SK-N-SH treated with all-trans-retinoic acid at 6 μM for 48 hours (cell line): ENCODE measurements at regions not wholly inside any gene's neighbourhood (a gene's known extent, or its start where the extent isn't known, plus 50 kb on each side); places are given as distances from the start of the nearest gene placed in this dataset.

Source experiments
- ATAC-seq: fragments of 200-7000 bp; cut with Tn5 transposase; 3 replicates; pipeline ENCODE4 v1.9.1; 2020; ENCODE audit warnings: mild to moderate bottlenecking, moderate library complexity
- ARNTL ChIP-seq: fragments of 450-650 bp; formaldehyde crosslinking; IDR thresholded peaks from 2 replicates; pipeline ENCODE4 v1.5.0; 2020; ENCODE audit warnings: low read depth, mild to moderate bottlenecking, moderate library complexity, borderline replicate concordance
- CSDC2 ChIP-seq: fragments of 250-450 bp; sonication (Bioruptor Pico); IDR thresholded peaks from 2 replicates; pipeline ENCODE4 v1.5.0; 2020; ENCODE audit warnings: mild to moderate bottlenecking, moderate library complexity
- ESRRG ChIP-seq: fragments of 250-450 bp; sonication (Bioruptor Pico); IDR thresholded peaks from 2 replicates; pipeline ENCODE4 v1.6.1; 2021; ENCODE audit warnings: mild to moderate bottlenecking
- OSR1 ChIP-seq: fragments of 250-450 bp; sonication (Bioruptor Pico); IDR thresholded peaks from 2 replicates; pipeline ENCODE4 v1.8.0; 2022; ENCODE audit warnings: moderate library complexity, mild to moderate bottlenecking, inconsistent platforms
- PPARA ChIP-seq: fragments of 250-450 bp; sonication (Bioruptor Pico); IDR thresholded peaks from 2 replicates; pipeline ENCODE4 v1.5.0; 2020; ENCODE audit warnings: mild to moderate bottlenecking, borderline replicate concordance
- RARB ChIP-seq: fragments of 250-450 bp; sonication (Bioruptor Pico); IDR thresholded peaks from 2 replicates; pipeline ENCODE4 v1.8.0; 2021; ENCODE audit warnings: mild to moderate bottlenecking, moderate library complexity
- SNAI2 ChIP-seq: fragments of 250-450 bp; sonication (Bioruptor Pico); IDR thresholded peaks from 2 replicates; pipeline ENCODE4 v1.5.0; 2020; ENCODE audit warnings: mild to moderate bottlenecking, moderate library complexity
- TOX ChIP-seq: fragments of 250-450 bp; sonication (Bioruptor Pico); IDR thresholded peaks from 2 replicates; pipeline ENCODE4 v1.8.0; 2021; ENCODE audit warnings: mild to moderate bottlenecking, moderate library complexity, borderline replicate concordance
- ZC3H10 ChIP-seq: fragments of 250-450 bp; sonication (Bioruptor Pico); IDR thresholded peaks from 2 replicates; pipeline ENCODE4 v1.5.1; 2021; ENCODE audit warnings: mild to moderate bottlenecking, moderate library complexity
- ZFP3 ChIP-seq: fragments of 250-450 bp; sonication (Bioruptor Pico); IDR thresholded peaks from 2 replicates; pipeline ENCODE4 v1.5.0; 2020; ENCODE audit warnings: mild to moderate bottlenecking, moderate library complexity
- ZFP30 ChIP-seq: fragments of 450-650 bp; formaldehyde crosslinking; IDR thresholded peaks from 2 replicates; pipeline ENCODE4 v1.5.0; 2022; ENCODE audit warnings: mild to moderate bottlenecking, moderate library complexity
- ZNF565 ChIP-seq: fragments of 450-650 bp; formaldehyde crosslinking; conservative IDR thresholded peaks from 2 replicates; pipeline ENCODE4 v1.5.0; 2020; ENCODE audit warnings: low read depth, mild to moderate bottlenecking, moderate library complexity
- ZNF70 ChIP-seq: fragments of 450-650 bp; formaldehyde crosslinking; IDR thresholded peaks from 2 replicates; pipeline ENCODE4 v1.5.0; 2020; ENCODE audit warnings: mild to moderate bottlenecking, moderate library complexity
- TF ChIP-seq, protein P1 (sequence below): fragments of 250-450 bp; sonication (Bioruptor Pico); IDR thresholded peaks from 2 replicates; pipeline ENCODE4 v1.8.0; 2021; ENCODE audit warnings: low read depth, mild to moderate bottlenecking, moderate library complexity, borderline replicate concordance
- TF ChIP-seq, protein P2 (sequence below): fragments of 250-450 bp; sonication (Bioruptor Pico); IDR thresholded peaks from 2 replicates; pipeline ENCODE4 v1.8.0; 2020; ENCODE audit warnings: mild to moderate bottlenecking, moderate library complexity, borderline replicate concordance
- TF ChIP-seq, protein P3 (sequence below): fragments of 250-450 bp; sonication (Bioruptor Pico); IDR thresholded peaks from 2 replicates; pipeline ENCODE4 v1.5.1; 2020; ENCODE audit warnings: low read depth, mild to moderate bottlenecking, moderate library complexity
- TF ChIP-seq, protein P4 (sequence below): fragments of 250-450 bp; sonication (Bioruptor Pico); IDR thresholded peaks from 2 replicates; pipeline ENCODE4 v1.5.0; 2020; ENCODE audit warnings: mild to moderate bottlenecking, moderate library complexity

DNA sequence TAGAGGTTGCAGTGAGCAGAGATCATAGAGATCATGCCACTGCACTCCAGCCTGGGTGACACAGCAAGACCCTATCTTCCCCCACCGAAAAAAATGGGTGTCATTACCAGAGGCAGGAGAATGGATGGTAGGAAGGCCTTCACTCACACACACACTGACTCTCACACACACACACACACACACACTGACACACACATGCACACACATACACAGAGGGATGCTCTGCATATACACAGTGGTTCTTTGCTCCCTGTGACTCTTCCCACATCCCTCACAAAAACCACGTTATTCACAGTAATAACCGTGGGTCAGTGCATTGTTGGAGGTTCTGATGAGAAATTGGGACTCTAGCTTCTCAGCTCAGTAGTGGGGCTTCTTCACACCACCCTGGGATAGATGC, 300.2 kb upstream of the N4BP1 start (continued):
- TF ChIP-seq, protein P1, sequence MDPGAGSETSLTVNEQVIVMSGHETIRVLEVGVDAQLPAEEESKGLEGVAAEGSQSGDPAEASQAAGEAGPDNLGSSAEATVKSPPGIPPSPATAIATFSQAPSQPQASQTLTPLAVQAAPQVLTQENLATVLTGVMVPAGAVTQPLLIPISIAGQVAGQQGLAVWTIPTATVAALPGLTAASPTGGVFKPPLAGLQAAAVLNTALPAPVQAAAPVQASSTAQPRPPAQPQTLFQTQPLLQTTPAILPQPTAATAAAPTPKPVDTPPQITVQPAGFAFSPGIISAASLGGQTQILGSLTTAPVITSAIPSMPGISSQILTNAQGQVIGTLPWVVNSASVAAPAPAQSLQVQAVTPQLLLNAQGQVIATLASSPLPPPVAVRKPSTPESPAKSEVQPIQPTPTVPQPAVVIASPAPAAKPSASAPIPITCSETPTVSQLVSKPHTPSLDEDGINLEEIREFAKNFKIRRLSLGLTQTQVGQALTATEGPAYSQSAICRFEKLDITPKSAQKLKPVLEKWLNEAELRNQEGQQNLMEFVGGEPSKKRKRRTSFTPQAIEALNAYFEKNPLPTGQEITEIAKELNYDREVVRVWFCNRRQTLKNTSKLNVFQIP (CRISPR knock-in tag): no peak
- TF ChIP-seq PPARA (CRISPR knock-in tag): no peak
- no peak for TF ChIP-seq ZNF70 (CRISPR knock-in tag)
- no peak for TF ChIP-seq ZFP3 (CRISPR knock-in tag)
- no peak for TF ChIP-seq OSR1 (CRISPR knock-in tag)
- TF ChIP-seq RARB (CRISPR knock-in tag): no peak
- no peak for TF ChIP-seq ZC3H10 (CRISPR knock-in tag)
- TF ChIP-seq ZFP30: no peak
- TF ChIP-seq TOX (CRISPR knock-in tag): no peak
- no peak for TF ChIP-seq CSDC2 (CRISPR knock-in tag)
- TF ChIP-seq ZNF565 (CRISPR knock-in tag): no peak

DNA sequence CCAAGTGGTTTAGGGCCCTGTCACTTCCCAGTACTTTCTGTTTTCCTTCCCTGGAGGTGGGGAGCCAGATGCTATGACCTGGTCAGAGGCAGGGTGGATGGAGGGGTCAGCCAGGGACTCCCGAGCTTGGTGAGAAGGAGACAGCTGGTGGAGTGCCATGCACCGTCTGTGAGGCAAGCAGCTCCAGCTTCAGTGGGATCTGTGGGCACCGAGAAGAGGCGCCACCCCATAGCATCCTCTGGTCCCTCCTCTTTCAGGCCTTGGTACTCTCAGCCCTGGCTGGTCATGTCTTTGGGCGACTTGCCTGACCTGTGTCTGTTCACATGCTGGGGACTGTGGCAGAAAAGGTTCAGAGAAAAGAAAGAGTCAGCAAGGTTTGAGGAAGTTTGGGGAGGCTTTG, 299.3 kb upstream of the N4BP1 start:
- TF ChIP-seq, protein P2, sequence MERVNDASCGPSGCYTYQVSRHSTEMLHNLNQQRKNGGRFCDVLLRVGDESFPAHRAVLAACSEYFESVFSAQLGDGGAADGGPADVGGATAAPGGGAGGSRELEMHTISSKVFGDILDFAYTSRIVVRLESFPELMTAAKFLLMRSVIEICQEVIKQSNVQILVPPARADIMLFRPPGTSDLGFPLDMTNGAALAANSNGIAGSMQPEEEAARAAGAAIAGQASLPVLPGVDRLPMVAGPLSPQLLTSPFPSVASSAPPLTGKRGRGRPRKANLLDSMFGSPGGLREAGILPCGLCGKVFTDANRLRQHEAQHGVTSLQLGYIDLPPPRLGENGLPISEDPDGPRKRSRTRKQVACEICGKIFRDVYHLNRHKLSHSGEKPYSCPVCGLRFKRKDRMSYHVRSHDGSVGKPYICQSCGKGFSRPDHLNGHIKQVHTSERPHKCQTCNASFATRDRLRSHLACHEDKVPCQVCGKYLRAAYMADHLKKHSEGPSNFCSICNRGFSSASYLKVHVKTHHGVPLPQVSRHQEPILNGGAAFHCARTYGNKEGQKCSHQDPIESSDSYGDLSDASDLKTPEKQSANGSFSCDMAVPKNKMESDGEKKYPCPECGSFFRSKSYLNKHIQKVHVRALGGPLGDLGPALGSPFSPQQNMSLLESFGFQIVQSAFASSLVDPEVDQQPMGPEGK (CRISPR knock-in tag): no peak
- TF ChIP-seq ZFP3 (CRISPR knock-in tag) (no peak), ZC3H10 (CRISPR knock-in tag) (no peak), SNAI2 (CRISPR knock-in tag) (no peak), ZFP30 (no peak), OSR1 (CRISPR knock-in tag) (no peak), PPARA (CRISPR knock-in tag) (no peak), ESRRG (CRISPR knock-in tag) (no peak)
- TF ChIP-seq, protein P1 (CRISPR knock-in tag): no peak
- TF ChIP-seq, protein P3, sequence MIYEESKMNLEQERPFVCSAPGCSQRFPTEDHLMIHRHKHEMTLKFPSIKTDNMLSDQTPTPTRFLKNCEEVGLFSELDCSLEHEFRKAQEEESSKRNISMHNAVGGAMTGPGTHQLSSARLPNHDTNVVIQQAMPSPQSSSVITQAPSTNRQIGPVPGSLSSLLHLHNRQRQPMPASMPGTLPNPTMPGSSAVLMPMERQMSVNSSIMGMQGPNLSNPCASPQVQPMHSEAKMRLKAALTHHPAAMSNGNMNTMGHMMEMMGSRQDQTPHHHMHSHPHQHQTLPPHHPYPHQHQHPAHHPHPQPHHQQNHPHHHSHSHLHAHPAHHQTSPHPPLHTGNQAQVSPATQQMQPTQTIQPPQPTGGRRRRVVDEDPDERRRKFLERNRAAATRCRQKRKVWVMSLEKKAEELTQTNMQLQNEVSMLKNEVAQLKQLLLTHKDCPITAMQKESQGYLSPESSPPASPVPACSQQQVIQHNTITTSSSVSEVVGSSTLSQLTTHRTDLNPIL (CRISPR knock-in tag): no peak
- TF ChIP-seq, protein P4, sequence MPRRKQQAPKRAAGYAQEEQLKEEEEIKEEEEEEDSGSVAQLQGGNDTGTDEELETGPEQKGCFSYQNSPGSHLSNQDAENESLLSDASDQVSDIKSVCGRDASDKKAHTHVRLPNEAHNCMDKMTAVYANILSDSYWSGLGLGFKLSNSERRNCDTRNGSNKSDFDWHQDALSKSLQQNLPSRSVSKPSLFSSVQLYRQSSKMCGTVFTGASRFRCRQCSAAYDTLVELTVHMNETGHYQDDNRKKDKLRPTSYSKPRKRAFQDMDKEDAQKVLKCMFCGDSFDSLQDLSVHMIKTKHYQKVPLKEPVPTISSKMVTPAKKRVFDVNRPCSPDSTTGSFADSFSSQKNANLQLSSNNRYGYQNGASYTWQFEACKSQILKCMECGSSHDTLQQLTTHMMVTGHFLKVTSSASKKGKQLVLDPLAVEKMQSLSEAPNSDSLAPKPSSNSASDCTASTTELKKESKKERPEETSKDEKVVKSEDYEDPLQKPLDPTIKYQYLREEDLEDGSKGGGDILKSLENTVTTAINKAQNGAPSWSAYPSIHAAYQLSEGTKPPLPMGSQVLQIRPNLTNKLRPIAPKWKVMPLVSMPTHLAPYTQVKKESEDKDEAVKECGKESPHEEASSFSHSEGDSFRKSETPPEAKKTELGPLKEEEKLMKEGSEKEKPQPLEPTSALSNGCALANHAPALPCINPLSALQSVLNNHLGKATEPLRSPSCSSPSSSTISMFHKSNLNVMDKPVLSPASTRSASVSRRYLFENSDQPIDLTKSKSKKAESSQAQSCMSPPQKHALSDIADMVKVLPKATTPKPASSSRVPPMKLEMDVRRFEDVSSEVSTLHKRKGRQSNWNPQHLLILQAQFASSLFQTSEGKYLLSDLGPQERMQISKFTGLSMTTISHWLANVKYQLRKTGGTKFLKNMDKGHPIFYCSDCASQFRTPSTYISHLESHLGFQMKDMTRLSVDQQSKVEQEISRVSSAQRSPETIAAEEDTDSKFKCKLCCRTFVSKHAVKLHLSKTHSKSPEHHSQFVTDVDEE (CRISPR knock-in tag): no peak

DNA sequence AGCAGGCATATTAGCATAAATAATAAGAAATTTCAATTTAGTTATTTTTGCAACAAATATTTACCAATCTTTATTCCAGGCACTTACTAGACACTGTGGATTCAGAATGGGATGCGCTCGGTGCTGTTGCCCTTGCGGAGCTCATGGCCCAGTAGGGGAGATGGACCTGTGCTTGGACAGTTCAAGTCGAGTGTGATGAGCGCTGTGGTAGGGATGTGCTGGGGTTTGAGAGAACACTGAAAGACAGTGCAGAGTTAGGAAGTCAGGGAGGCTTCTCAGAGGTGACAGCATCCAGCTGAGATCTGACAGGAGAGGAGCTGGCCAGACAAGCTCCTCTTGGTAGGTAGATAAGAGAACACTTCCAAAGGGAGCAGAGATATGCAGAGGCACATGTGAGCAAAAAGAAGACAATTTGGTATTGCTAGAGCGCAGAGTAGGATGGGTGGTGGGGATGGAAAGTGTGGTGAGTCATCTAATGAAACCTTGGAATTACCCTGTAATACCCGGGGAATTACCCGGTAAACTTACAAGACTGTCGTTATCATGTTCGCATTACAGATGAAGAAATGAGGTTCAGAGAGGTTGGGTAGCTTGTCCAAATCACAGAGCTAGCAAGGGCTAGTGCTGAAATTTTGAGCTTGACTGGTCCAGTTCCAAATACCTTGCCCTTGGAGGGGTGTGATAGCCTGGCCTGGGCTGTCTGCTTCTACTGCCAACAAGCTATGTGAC, 298.1 kb upstream of the N4BP1 start:
- TF ChIP-seq PPARA (CRISPR knock-in tag): no peak
- TF ChIP-seq, protein P1 (CRISPR knock-in tag): no peak
- TF ChIP-seq ARNTL (CRISPR knock-in tag): no peak
- no peak for ATAC-seq

More for the DNA sequence above, 299.3 kb upstream of the N4BP1 start:
- ATAC-seq: no peak
